Muscle layer of colon (tissue), 2 donors: ENCODE measurements at regions not wholly inside any gene's neighbourhood (a gene's known extent, or its start where the extent isn't known, plus 50 kb on each side); places are given as distances from the start of the nearest gene placed in this dataset.

Experiments used
- H3K27ac ChIP-seq: one replicate; pipeline ENCODE4 v1.7.0; 2013; ENCODE audit warnings: low read depth, mild to moderate bottlenecking, low read length, moderate library complexity
- H3K27me3 ChIP-seq, 2 donors: one replicate each; pipeline ENCODE4 v1.7.0; 2013; ENCODE audit warnings: low read length in 2 of 2, mild to moderate bottlenecking in 2 of 2; ENCODE audit not compliant: insufficient read depth in 2 of 2, control insufficient read depth in 1 of 2
- H3K36me3 ChIP-seq: one replicate; pipeline ENCODE4 v1.7.0; 2013; ENCODE audit warnings: mild to moderate bottlenecking, low read length; ENCODE audit not compliant: insufficient read depth
- H3K4me1 ChIP-seq: one replicate; pipeline ENCODE4 v1.7.0; 2013; ENCODE audit warnings: mild to moderate bottlenecking, low read length; ENCODE audit not compliant: insufficient read depth
- H3K4me3 ChIP-seq, 2 donors: one replicate each; pipeline ENCODE4 v1.7.0; 2013; ENCODE audit warnings: low read length in 2 of 2, low read depth in 1 of 2, mild to moderate bottlenecking in 1 of 2, moderate library complexity in 1 of 2
- H3K9ac ChIP-seq: one replicate; pipeline ENCODE4 v1.7.0; 2013; ENCODE audit warnings: low read length
- H3K9me3 ChIP-seq: one replicate; pipeline ENCODE4 v1.7.0; 2013; ENCODE audit warnings: mild to moderate bottlenecking, low read length
- donor health status: abdominal sarcoma.
- donor health status: Adenocarcinoma of cecum.

DNA sequence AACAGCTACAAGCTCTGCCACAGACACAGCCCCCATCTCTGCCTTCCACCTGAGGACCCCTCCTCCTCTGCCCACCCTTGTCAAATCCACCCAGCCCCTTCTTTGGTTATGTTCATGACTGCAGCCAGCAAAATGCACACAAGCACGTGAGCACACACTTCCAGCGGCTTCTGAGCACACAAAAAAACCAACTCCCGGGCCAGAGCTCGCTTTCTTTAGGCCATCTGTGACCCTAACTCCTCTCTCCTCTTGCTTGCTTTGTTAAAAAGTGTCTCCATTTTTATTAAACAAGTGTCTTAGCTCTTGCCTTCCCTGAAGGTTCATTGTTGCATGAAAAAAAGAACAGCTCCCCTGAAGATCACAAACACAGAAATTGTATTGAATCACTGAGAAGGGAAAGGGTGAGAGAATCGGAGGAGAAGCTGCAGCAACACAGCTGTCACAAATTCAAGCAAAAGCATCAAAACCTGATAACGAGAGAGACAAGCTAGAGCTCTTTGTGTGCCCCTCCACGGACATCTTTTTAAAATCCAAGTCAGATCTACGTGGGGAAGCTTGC is 142.1 kb downstream of the CD83 start:
- H3K4me3 ChIP-seq, result no peak overlapping the region

DNA sequence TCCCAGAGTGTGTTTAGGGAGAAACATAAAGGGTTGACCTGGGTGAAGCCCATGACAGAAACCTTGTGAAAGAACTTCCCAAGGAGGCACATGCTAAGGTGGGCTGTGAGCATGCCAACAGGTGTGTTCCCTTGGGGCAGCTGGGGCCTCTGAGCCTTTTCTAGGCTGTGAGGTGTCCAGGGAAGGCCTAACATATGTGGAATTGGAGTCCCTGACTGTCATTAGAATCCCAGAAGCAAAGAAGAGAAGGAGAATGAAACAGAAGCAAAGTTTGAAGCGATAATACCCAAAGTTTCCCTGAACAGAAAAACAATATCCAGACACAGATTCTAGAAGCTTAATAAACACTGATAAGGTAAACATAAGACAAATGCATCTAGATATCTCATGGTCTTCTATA is 143.3 kb downstream of the CD83 start:
- Histone ChIP-seq H3K27me3 (no peaks in the 10 kb centered on the region), H3K27ac (no peak overlapping the region), H3K9me3 (peaks cover 3% of the 10 kb centered on the region), H3K4me3 (no peak overlapping the region), H3K4me1 (no peaks in the 10 kb centered on the region), H3K36me3 (no peaks in the 10 kb centered on the region), H3K9ac (no peak overlapping the region)

More for the DNA sequence above, 142.1 kb downstream of the CD83 start:
- Histone ChIP-seq H3K4me1 (no peaks in the 10 kb centered on the region), H3K36me3 (no peaks in the 10 kb centered on the region), H3K9ac (no peak overlapping the region), H3K27ac (no peak overlapping the region), H3K27me3 (no peaks in the 10 kb centered on the region), H3K9me3 (peaks cover 3% of the 10 kb centered on the region)

GRCh38 chr6:14263881-14264424 is 146.4 kb downstream of the CD83 start:
- no peak overlapping the region for H3K9ac ChIP-seq
- H3K9me3 ChIP-seq, result peaks cover 3% of the 10 kb centered on the region

DNA sequence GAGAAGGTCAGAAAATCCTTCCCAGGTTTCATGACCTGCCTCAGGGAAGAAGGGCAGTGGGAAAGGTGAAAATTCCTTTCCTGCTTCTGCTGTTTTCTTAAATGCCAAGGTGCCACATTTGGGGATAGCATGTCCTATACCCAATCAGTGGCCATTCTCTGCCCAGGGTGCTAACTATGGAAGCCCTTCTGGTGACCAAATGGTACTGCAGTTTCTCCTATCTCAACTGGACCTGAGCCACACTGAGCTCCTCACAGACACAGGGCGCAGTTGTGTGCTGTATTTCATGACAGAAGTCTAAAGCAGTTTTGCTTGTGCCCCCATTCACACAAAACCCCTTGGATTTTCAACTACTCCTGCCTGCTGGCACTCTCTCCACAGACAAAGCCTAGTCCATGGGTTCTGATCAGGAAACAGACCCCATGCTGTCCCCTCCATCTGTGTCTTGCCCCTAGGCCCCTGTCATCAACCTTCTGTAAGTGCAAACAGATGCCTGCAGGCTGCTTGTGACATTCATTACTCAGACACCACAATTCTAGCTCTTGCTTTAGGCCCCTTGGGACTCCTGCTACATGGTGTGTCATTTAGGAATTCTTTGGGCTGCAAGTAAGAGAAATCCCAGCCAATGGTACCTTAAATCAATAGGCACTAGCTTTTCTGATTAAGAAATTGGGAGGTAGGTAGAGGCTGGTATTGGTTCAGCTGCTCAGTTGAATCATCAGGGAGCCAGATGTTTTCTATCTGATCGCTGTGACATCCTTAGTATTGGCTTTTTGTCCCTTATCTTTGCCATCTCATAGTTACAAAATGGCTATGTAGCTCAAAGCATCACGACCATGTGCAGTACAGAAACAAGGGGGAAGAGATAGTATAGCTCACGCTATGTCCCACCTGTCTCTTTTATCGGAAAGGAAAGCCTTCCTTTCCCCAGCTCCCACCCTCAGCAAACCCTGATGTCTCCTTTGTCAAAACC is 147.8 kb downstream of the CD83 start:
- no peaks in the 10 kb centered on the region for H3K36me3 ChIP-seq
- no peaks in the 10 kb centered on the region for H3K27me3 ChIP-seq
- H3K4me3 ChIP-seq, result no peak overlapping the region
- H3K9ac ChIP-seq, result no peak overlapping the region
- H3K27ac ChIP-seq, result no peak overlapping the region
- H3K4me1 ChIP-seq, result no peaks in the 10 kb centered on the region
- peaks cover 3% of the 10 kb centered on the region for H3K9me3 ChIP-seq

More at GRCh38 chr6:14263881-14264424, 146.4 kb downstream of the CD83 start:
- Histone ChIP-seq H3K27me3 (no peaks in the 10 kb centered on the region), H3K4me1 (no peaks in the 10 kb centered on the region), H3K27ac (no peak overlapping the region), H3K36me3 (no peaks in the 10 kb centered on the region), H3K4me3 (no peak overlapping the region)

GRCh38 chr6:14266266-14266665 is 148.7 kb downstream of the CD83 start:
- Histone ChIP-seq H3K36me3 (no peaks in the 10 kb centered on the region), H3K9me3 (no peaks in the 10 kb centered on the region), H3K27me3 (no peaks in the 10 kb centered on the region), H3K4me3 (no peak overlapping the region), H3K27ac (no peak overlapping the region), H3K4me1 (no peaks in the 10 kb centered on the region), H3K9ac (no peak overlapping the region)

GRCh38 chr6:14267885-14268660 is 150.5 kb downstream of the CD83 start:
- Histone ChIP-seq H3K9ac (no peak overlapping the region), H3K4me1 (no peaks in the 10 kb centered on the region), H3K9me3 (no peaks in the 10 kb centered on the region), H3K27me3 (no peaks in the 10 kb centered on the region), H3K4me3 (no peak overlapping the region), H3K36me3 (no peaks in the 10 kb centered on the region), H3K27ac (no peak overlapping the region)

GRCh38 chr6:14269436-14269835 is 151.9 kb downstream of the CD83 start:
- Histone ChIP-seq H3K36me3 (no peaks in the 10 kb centered on the region), H3K4me3 (no peak overlapping the region), H3K4me1 (no peaks in the 10 kb centered on the region), H3K27ac (no peak overlapping the region), H3K9me3 (no peaks in the 10 kb centered on the region), H3K27me3 (no peaks in the 10 kb centered on the region), H3K9ac (no peak overlapping the region)

DNA sequence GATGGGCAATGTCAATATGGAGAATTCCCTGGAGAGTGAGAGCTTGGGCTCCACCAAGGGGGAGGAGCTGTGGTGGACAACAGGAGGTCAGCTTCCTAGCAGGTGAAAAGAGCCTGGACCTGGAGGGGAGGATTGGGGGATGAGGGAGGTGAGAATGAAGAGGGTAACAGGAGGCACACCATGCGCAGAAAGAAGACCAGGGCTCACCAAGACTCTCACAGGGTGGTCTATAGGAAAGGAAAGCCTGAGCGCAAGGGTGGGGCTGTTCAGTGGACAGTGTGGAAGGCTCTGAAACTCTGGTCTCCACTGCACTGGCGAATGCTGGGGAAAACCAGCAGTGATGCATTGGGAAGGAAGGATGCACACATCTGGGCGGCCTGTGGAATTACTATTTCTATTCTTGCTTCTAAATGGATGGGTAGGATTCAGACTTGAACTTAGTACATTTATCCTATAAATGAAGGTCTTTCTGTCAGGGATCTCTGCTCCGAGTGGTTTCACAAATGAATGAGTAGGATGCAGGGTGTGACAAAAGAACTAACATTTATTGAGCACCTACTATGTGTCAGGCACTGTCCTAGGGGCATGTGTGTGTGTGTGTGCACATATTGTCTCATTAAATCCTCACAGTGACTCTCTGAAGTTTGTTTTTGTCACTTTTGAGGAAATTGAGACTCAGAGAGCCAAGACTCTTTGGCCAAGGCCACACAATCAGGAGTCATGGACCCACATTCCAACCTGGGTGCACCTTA is 152.7 kb downstream of the CD83 start:
- Histone ChIP-seq H3K27ac (no peak overlapping the region), H3K4me1 (peaks cover 4% of the 10 kb centered on the region), H3K9ac (no peak overlapping the region), H3K36me3 (no peaks in the 10 kb centered on the region), H3K9me3 (no peaks in the 10 kb centered on the region), H3K4me3 (no peak overlapping the region), H3K27me3 (no peaks in the 10 kb centered on the region)

GRCh38 chr6:14270925-14271788 is 153.6 kb downstream of the CD83 start:
- Histone ChIP-seq H3K27me3 (no peaks in the 10 kb centered on the region), H3K4me3 (no peak overlapping the region), H3K27ac (no peak overlapping the region)

More at GRCh38 chr6:14270925-14271788, 153.6 kb downstream of the CD83 start:
- Histone ChIP-seq H3K9ac (no peak overlapping the region), H3K36me3 (no peaks in the 10 kb centered on the region), H3K4me1 (peaks cover 13% of the 10 kb centered on the region), H3K9me3 (no peaks in the 10 kb centered on the region)
